ENCODE measurements at regions not wholly inside any gene's neighbourhood (a gene's known extent, or its start where the extent isn't known, plus 50 kb on each side); places are given as distances from the start of the nearest gene placed in this dataset.
A peak's percentile ranks its signal among the peaks of the same experiment; 100 is the strongest.

DNA sequence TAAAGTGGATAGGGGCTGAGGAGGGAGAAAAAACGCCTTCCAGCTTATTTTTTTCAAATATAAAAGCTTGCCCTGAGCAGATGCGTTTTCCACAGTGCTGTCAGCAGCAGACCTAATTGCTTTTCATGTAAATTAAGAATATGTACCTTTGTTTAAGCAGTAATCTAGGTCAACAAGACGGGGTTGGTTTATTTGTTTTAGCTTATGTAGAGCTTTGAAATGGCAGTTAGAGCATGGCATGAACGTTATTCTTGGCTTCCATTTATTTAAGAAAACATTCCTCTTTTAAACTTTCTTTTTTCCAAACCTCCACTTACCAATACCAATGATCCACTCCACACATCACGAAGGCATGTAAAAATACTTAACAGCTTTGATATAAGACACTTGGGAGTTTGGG is 220.3 kb upstream of the TENM3 start:
- TF ChIP-seq, protein P1, sequence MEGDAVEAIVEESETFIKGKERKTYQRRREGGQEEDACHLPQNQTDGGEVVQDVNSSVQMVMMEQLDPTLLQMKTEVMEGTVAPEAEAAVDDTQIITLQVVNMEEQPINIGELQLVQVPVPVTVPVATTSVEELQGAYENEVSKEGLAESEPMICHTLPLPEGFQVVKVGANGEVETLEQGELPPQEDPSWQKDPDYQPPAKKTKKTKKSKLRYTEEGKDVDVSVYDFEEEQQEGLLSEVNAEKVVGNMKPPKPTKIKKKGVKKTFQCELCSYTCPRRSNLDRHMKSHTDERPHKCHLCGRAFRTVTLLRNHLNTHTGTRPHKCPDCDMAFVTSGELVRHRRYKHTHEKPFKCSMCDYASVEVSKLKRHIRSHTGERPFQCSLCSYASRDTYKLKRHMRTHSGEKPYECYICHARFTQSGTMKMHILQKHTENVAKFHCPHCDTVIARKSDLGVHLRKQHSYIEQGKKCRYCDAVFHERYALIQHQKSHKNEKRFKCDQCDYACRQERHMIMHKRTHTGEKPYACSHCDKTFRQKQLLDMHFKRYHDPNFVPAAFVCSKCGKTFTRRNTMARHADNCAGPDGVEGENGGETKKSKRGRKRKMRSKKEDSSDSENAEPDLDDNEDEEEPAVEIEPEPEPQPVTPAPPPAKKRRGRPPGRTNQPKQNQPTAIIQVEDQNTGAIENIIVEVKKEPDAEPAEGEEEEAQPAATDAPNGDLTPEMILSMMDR (IDR thresholded peaks at IDR 0.05; ENCODE audit: low read depth, low read length, missing control alignments), result no peak
- in situ Hi-C loops (cut with HindIII; ENCODE audit: low sequenced_read_pairs), result no loop called here
- no peak overlapping the region for H3K4me3 ChIP-seq (ENCODE audit: low read depth, low read length)
- no peak for DNase-seq (ENCODE audit: low read depth)

DNA sequence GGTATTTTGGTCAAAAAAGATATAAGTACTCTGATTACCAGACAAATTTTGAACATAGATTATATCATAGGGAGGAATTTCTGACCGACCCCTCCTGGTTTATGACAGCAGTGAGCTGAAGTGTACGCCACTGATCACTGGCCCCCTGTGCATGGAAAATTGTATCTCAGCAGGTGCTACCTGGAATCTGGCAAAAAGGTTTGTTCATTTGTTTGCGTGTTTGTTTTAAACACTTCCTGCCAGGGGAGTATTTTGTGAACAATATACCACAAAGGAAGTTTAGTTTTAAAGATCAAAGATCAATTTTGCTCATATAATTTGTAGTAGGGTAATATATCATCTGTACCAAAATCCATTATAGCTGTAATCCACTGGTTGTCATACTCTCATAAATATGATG is 219.7 kb upstream of the TENM3 start:
- TF ChIP-seq, protein P1 (IDR thresholded peaks at IDR 0.05; ENCODE audit: low read depth, low read length, missing control alignments), result no peak
- in situ Hi-C loops (cut with HindIII; ENCODE audit: low sequenced_read_pairs), result no loop called here
- no peak overlapping the region for H3K4me3 ChIP-seq (ENCODE audit: low read depth, low read length)
- no peak for DNase-seq (ENCODE audit: low read depth)

DNA sequence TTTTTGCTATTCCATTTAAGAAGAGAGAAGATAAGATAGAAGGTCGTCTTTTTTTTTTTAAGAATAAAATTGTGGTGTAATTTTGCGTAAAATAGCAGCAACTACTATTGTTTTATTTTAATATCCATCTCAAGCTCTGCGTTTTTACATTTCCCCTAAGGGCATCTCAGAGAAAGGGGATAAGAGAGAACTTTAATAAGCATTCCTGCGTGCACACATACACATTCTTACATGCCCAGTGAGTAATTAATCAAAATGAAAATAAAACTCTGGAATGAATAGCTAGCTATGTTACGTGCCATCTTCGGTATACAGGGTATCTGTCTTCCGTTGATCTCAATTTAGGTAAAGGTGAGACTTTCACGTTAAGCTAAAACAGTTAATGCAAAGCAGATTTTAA is 200.3 kb upstream of the TENM3 start:
- DNase-seq (ENCODE audit: low read depth), result no peak
- in situ Hi-C loops (cut with HindIII; ENCODE audit: low sequenced_read_pairs), result no loop called here
- H3K4me3 ChIP-seq (ENCODE audit: low read depth, low read length), result no peak overlapping the region
- TF ChIP-seq, protein P1 (IDR thresholded peaks at IDR 0.05; ENCODE audit: low read depth, low read length, missing control alignments), result no peak

DNA sequence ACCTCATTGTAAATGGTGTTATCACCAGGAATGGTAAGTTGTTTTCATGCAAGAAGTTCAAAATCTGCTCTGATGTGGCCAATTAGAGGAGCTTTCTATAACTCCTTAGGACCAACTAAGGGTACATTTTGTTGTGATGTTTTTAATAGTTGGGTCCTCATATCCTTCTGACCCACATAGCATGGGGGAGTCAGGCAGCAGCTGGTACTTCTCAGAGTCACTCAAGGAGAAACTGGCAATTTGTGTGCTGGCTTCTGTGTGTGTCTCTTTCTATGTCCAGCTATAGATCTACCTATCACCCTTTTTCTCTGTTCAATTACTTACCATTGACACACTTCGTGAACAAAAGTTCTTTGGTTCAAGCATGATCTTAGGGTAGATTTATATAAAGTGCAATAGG is 194.3 kb upstream of the TENM3 start:
- no peak overlapping the region for H3K4me3 ChIP-seq (ENCODE audit: low read depth, low read length)
- no peak for DNase-seq (ENCODE audit: low read depth)
- TF ChIP-seq, protein P1 (IDR thresholded peaks at IDR 0.05; ENCODE audit: low read depth, low read length, missing control alignments), result no peak
- in situ Hi-C loops (cut with HindIII; ENCODE audit: low sequenced_read_pairs), result no loop called here

DNA sequence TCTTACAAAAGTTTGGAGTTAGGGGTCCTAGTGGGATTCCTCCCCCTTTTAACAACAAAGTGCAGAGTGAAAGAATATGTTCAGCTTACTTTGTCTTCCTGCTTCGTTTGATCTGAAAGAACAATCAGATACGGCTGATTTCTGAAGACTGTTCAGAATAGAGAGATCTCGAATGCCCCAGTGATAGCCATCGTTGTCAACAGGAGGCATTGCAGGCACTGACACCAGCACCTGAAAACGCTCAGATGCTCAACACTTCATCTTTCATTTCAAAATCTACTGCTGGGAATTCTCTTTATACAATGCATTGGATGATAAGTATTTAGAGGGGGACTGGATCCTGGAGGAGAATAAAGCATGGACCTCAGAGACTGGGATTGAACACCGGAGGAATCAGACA is 186.3 kb upstream of the TENM3 start:
- H3K4me3 ChIP-seq (ENCODE audit: low read depth, low read length), result no peak overlapping the region
- DNase-seq (ENCODE audit: low read depth), result no peak
- in situ Hi-C loops (cut with HindIII; ENCODE audit: low sequenced_read_pairs), result no loop called here
- TF ChIP-seq, protein P1 (IDR thresholded peaks at IDR 0.05; ENCODE audit: low read depth, low read length, missing control alignments), result no peak

DNA sequence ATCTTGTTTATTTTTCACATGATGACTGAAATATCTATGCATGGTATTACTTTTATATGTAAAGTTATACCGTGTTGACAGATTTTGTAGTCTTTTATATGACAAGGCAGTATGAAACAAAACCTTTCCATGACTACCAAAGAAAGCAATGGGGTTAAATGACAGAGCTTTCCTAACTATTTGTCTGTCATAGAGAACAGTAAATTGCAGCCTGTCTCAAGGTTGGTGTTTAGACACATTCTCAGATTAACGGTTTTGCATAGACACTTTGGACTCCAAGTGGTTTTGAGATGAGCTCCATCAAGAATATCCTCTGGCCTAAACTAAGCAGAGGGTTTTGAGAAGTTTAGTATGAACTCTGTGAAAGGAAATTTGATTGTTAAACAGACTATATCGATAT is 180.7 kb upstream of the TENM3 start:
- no peak overlapping the region for H3K4me3 ChIP-seq (ENCODE audit: low read depth, low read length)
- no peak for DNase-seq (ENCODE audit: low read depth)
- in situ Hi-C loops (cut with HindIII; ENCODE audit: low sequenced_read_pairs), result no loop called here
- TF ChIP-seq, protein P1 (IDR thresholded peaks at IDR 0.05; ENCODE audit: low read depth, low read length, missing control alignments), result no peak

DNA sequence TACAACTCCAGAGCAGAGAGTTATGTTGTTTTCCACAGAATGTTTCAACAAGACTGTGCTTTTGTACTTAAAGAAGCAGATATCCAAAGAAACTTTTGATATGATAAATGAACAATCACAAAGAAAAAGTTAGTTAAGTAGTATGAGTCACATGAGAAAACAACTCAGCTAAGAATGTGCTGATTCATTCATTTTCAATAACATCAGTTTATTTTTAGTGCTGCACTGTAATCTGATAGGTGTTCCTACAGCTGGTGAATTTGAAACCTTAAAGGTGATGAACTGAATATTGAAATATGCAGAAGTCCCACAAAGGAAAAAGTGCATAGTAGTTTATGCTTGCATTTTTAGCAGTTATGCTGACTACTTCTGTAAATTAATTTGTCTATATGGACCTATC is 180.3 kb upstream of the TENM3 start:
- peak; percentile 78 for DNase-seq (ENCODE audit: low read depth)
- in situ Hi-C loops (cut with HindIII; ENCODE audit: low sequenced_read_pairs), result no loop called here
- no peak overlapping the region for H3K4me3 ChIP-seq (ENCODE audit: low read depth, low read length)
- TF ChIP-seq, protein P1 (IDR thresholded peaks at IDR 0.05; ENCODE audit: low read depth, low read length, missing control alignments), result no peak

Measured in astrocyte of the cerebellum (primary cell).